Esophagus (tissue), 2 donors: ENCODE measurements at regions not wholly inside any gene's neighbourhood (a gene's known extent, or its start where the extent isn't known, plus 50 kb on each side); places are given as distances from the start of the nearest gene placed in this dataset.

Source experiments
- H3K27ac ChIP-seq, 2 donors: one replicate each; pipeline ENCODE4 v1.5.1; 2013; ENCODE audit warnings: low read depth in 2 of 2, mild to moderate bottlenecking in 2 of 2, inconsistent platforms in 1 of 2, low read length in 1 of 2, moderate library complexity in 1 of 2
- H3K27me3 ChIP-seq, 2 donors: one replicate each; pipeline ENCODE4 v1.6.1; 2013; ENCODE audit warnings: low read length in 2 of 2, control low read depth in 1 of 2, mild to moderate bottlenecking in 1 of 2; ENCODE audit not compliant: insufficient read depth in 2 of 2, control insufficient read depth in 1 of 2
- H3K36me3 ChIP-seq, 2 donors: one replicate each; pipeline ENCODE4 v1.6.1; 2013; ENCODE audit warnings: low read length in 1 of 2; ENCODE audit not compliant: control insufficient read depth in 2 of 2, insufficient read depth in 2 of 2
- H3K4me1 ChIP-seq, 2 donors: one replicate each; pipeline ENCODE4 v1.6.1; 2013; ENCODE audit warnings: low read length in 1 of 2; ENCODE audit not compliant: control insufficient read depth in 2 of 2, insufficient read depth in 2 of 2
- H3K4me3 ChIP-seq, 2 donors: one replicate each; pipeline ENCODE4 v1.5.1; 2013; ENCODE audit warnings: low read length in 2 of 2, mild to moderate bottlenecking in 2 of 2, low read depth in 1 of 2, moderate library complexity in 1 of 2
- H3K9me3 ChIP-seq, 2 donors: one replicate each; pipeline ENCODE4 v1.6.1; 2013; ENCODE audit warnings: mild to moderate bottlenecking in 2 of 2, low read depth in 1 of 2, low read length in 1 of 2, moderate library complexity in 1 of 2; ENCODE audit not compliant: control insufficient read depth in 2 of 2, insufficient read depth in 1 of 2
- WGBS, 2 donors: extraction: QIAGEN DNeasy Blood & Tissue Kit; methylation state at CpG; one replicate each; pipeline ENCODE4 v1.1.7; 2013; 5-methylcytosine and 5-hydroxymethylcytosine counted together
- donor health status: healthy with polysubstance abuse.
- donor health status: Bipolar disorder and iron deficiency.

DNA sequence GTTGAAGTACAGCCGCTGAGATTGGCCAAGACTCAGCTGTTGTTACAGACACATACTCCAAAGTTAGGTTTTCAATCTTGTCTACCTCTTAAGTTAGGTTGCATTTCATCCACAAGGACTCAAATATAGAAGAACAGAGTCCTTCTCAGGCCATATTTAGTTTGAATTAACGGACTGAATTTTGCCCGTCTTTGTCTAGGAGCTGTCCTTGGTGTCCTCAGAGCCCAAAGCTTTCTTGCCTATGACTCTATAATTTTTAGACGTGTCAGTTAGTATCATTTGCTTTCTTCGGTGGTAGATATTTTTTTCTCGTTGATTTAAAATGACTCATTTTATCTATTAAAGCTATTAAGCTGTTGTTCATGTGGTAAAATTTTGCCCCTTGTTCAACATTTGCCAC, 403.2 kb downstream of the HS3ST3B1 start:
- Histone ChIP-seq H3K27ac (no peak overlapping the region), H3K4me1 (no peaks in the 10 kb centered on the region), H3K4me3 (no peak overlapping the region), H3K9me3 (no peaks in the 10 kb centered on the region), H3K36me3 (no peaks in the 10 kb centered on the region), H3K27me3 (no peaks in the 10 kb centered on the region)
- 88% methylated on average over 6 of the region's 6 CpGs for WGBS, 2 donors

DNA sequence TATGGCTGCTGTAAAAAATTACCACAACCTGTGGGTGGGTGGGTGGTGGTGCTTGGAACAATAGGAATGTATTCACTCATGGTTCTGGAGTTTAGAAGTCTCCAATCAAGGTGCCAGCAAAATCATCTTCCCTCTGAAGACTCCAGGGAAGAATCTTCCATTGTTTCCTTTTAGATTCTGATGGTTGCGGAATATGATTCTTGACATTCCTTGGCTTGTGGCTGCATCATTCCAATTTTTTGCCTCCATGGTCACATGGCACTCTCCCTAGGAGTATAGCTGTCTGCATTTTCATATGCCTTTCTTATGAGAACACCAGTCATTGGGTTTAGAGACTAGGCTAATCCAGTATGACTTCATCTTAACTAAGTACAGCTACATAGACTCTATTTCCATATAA, 401.0 kb downstream of the HS3ST3B1 start:
- H3K27me3 ChIP-seq = no peaks in the 10 kb centered on the region
- 87 to 97% methylated on average over 1 of the region's 1 CpG for WGBS, 2 donors

GRCh38 chr17:14699574-14700185, 398.8 kb downstream of the HS3ST3B1 start:
- WGBS, 2 donors = 54 to 55% methylated on average over 1 of the region's 1 CpG
- H3K36me3 ChIP-seq = no peaks in the 10 kb centered on the region
- no peak overlapping the region for H3K4me3 ChIP-seq

More for the DNA sequence above, 401.0 kb downstream of the HS3ST3B1 start:
- Histone ChIP-seq H3K4me1 (no peaks in the 10 kb centered on the region), H3K27ac (no peak overlapping the region), H3K36me3 (no peaks in the 10 kb centered on the region), H3K9me3 (no peaks in the 10 kb centered on the region), H3K4me3 (no peak overlapping the region)

GRCh38 chr17:14693382-14693781, 392.5 kb downstream of the HS3ST3B1 start:
- H3K27ac ChIP-seq = no peak overlapping the region
- H3K27me3 ChIP-seq = no peaks in the 10 kb centered on the region
- no peaks in the 10 kb centered on the region for H3K4me1 ChIP-seq
- 32 to 66% methylated on average over 1 of the region's 1 CpG for WGBS, 2 donors
- H3K4me3 ChIP-seq = no peak overlapping the region
- H3K9me3 ChIP-seq = no peaks in the 10 kb centered on the region
- H3K36me3 ChIP-seq = no peaks in the 10 kb centered on the region

More at GRCh38 chr17:14699574-14700185, 398.8 kb downstream of the HS3ST3B1 start:
- H3K27ac ChIP-seq = no peak overlapping the region
- H3K27me3 ChIP-seq = no peaks in the 10 kb centered on the region
- no peaks in the 10 kb centered on the region for H3K9me3 ChIP-seq
- no peaks in the 10 kb centered on the region for H3K4me1 ChIP-seq

DNA sequence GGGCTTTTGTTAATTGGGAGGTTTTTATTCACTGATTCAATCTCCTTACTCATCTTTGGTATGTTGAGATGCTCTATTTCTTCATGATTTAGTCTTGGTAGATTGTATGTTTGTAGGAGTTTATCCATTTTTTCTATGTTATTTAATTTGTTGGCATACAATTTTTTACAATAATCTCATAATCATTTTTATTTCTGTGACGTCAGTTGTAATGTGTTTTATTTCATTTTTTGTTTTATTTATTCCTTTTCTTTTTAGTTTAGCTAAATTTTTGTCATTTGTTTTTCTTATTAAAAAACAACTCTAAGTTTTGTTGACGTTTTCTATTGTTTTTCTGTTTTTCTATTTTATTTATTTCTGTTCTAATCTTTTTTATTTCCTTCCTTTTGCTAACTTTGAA, 389.8 kb downstream of the HS3ST3B1 start:
- WGBS, 2 donors = 68 to 73% methylated on average over 2 of the region's 2 CpGs
- Histone ChIP-seq H3K4me3 (no peak overlapping the region), H3K4me1 (no peaks in the 10 kb centered on the region), H3K9me3 (no peaks in the 10 kb centered on the region), H3K27me3 (no peaks in the 10 kb centered on the region), H3K36me3 (no peaks in the 10 kb centered on the region), H3K27ac (no peak overlapping the region)

GRCh38 chr17:14688134-14688533, 387.3 kb downstream of the HS3ST3B1 start:
- no peak overlapping the region for H3K27ac ChIP-seq
- no peaks in the 10 kb centered on the region for H3K4me1 ChIP-seq
- no peaks in the 10 kb centered on the region for H3K9me3 ChIP-seq
- WGBS, 2 donors = 66 to 79% methylated on average over 3 of the region's 3 CpGs
- H3K36me3 ChIP-seq = no peaks in the 10 kb centered on the region
- H3K4me3 ChIP-seq = no peak overlapping the region
- no peaks in the 10 kb centered on the region for H3K27me3 ChIP-seq

DNA sequence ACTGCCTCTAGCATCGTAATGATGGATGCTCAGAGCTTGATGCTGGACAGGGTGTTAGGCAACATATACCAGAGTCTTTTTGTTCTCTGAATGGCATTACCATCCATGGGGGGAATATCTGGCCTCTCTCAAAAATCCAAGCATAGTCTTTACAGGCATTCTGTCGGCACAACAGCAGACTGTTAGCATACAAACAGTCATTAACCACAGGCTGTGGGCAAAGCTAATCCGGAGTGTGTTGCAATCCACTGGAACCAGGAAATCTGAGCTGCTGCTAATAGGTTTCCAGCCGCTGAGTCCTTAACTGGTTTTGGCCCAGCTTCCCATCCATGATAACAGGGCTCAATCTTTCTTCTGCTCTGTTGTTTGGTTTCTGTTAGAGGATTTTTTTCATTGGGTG, 371.9 kb downstream of the HS3ST3B1 start:
- Histone ChIP-seq H3K27me3 (peaks cover 0 to 4% of the 10 kb centered on the region in 2 donors), H3K9me3 (no peaks in the 10 kb centered on the region), H3K4me1 (no peaks in the 10 kb centered on the region), H3K36me3 (no peaks in the 10 kb centered on the region), H3K27ac (no peak overlapping the region), H3K4me3 (no peak overlapping the region)
- WGBS, 2 donors = 36 to 44% methylated on average over 4 of the region's 4 CpGs

GRCh38 chr17:14670861-14671260, 370.0 kb downstream of the HS3ST3B1 start:
- no peak overlapping the region for H3K27ac ChIP-seq
- H3K36me3 ChIP-seq = no peaks in the 10 kb centered on the region
- no peak overlapping the region for H3K4me3 ChIP-seq
- H3K9me3 ChIP-seq = no peaks in the 10 kb centered on the region
- WGBS, 2 donors = 86 to 94% methylated on average over 1 of the region's 1 CpG
- H3K4me1 ChIP-seq = no peaks in the 10 kb centered on the region
- peaks cover 0 to 4% of the 10 kb centered on the region in 2 donors for H3K27me3 ChIP-seq

DNA sequence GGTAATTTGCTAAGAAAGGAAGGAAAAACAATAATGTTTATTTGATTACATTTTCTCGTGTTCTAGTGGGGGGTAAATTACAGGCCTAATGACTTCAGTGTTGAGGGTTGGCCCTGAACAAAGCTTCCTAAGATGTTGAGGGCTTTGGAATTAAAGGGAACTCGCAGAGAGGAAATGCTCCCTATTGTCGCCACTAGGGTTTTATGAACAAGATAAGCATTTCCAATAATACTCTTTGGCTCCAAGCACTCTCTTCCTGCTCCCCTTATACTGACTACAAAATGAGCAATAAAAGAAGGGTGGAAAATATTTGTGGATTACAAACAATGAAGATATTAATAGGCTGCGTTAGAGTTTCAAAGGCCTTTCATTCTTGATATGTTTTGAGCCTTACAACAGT, 363.6 kb downstream of the HS3ST3B1 start:
- H3K36me3 ChIP-seq = no peaks in the 10 kb centered on the region
- no peak overlapping the region for H3K27ac ChIP-seq
- no peaks in the 10 kb centered on the region for H3K4me1 ChIP-seq
- no peak overlapping the region for H3K4me3 ChIP-seq
- peaks cover 0 to 4% of the 10 kb centered on the region in 2 donors for H3K27me3 ChIP-seq
- 17 to 58% methylated on average over 4 of the region's 4 CpGs for WGBS, 2 donors
- no peaks in the 10 kb centered on the region for H3K9me3 ChIP-seq

GRCh38 chr17:14641117-14641516, 340.2 kb downstream of the HS3ST3B1 start:
- Histone ChIP-seq H3K4me1 (no peaks in the 10 kb centered on the region), H3K27me3 (no peaks in the 10 kb centered on the region), H3K9me3 (no peaks in the 10 kb centered on the region), H3K27ac (no peak overlapping the region), H3K4me3 (no peak overlapping the region), H3K36me3 (no peaks in the 10 kb centered on the region)
- 79 to 82% methylated on average over 1 of the region's 1 CpG for WGBS, 2 donors
